Coronary artery (tissue), 2 donors: ENCODE measurements at regions not wholly inside any gene's neighbourhood (a gene's known extent, or its start where the extent isn't known, plus 50 kb on each side); places are given as distances from the start of the nearest gene placed in this dataset.

Source experiments
- DNase-seq: peaks from one replicate; pipeline ENCODE4 v3.0.0-alpha.2; 2017; ENCODE audit warnings: low spot score
- H3K27ac ChIP-seq, 2 donors: fragments of 200-600 bp; sonication (generic); one replicate each; pipeline ENCODE4 v1.5.1; 2016 to 2019
- H3K4me3 ChIP-seq: fragments of 200-600 bp; sonication (generic); 2 replicates; pipeline ENCODE4 v1.5.1; 2016; ENCODE audit warnings: mild to moderate bottlenecking, moderate library complexity
- TF ChIP-seq, protein P1 (sequence below): fragments of 200-600 bp; sonication (generic); IDR thresholded peaks from one replicate; pipeline ENCODE4 v1.5.1; 2019; ENCODE audit warnings: antibody characterized with exemption

- TF ChIP-seq, protein P1, sequence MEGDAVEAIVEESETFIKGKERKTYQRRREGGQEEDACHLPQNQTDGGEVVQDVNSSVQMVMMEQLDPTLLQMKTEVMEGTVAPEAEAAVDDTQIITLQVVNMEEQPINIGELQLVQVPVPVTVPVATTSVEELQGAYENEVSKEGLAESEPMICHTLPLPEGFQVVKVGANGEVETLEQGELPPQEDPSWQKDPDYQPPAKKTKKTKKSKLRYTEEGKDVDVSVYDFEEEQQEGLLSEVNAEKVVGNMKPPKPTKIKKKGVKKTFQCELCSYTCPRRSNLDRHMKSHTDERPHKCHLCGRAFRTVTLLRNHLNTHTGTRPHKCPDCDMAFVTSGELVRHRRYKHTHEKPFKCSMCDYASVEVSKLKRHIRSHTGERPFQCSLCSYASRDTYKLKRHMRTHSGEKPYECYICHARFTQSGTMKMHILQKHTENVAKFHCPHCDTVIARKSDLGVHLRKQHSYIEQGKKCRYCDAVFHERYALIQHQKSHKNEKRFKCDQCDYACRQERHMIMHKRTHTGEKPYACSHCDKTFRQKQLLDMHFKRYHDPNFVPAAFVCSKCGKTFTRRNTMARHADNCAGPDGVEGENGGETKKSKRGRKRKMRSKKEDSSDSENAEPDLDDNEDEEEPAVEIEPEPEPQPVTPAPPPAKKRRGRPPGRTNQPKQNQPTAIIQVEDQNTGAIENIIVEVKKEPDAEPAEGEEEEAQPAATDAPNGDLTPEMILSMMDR = no peak
- H3K4me3 ChIP-seq = no peak overlapping the region
- no peak overlapping the region for H3K27ac ChIP-seq
- DNase-seq = no peak
These were observed 594.2 kb downstream of the METTL15 start for GRCh38 chr11:28702450-28702790.

DNA sequence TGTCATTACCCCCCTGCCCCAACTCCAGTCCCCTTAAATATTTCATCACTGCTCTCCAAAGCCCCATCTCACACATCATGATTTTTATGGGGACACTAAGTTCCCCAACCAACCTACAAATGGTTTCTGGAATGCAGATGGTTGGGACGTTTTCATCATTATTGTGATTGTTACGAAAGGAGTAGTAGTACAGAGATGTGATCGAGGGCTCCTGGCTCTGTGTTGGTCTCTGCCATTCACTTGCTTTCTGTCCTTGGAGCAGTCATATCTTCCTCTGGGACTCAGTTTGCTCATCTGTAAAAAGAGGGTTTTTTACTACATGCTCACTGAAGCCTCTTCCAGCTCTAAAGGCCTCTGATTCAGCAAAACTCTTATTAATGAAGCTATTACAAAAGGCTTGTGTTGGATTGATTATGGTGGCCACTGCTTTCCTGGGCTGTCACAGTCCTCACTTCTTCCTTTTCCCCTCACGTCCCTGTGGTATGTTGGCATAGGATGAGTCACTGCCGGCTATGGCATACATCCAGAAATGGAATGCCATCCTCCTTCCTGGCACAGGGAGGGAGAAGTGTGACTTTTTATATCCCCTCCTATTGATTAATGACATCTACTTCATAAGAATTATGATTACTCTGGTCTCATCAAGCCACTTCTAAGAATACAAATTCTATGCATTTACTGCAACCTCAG, 593.7 kb downstream of the METTL15 start:
- Histone ChIP-seq H3K27ac (no peak overlapping the region), H3K4me3 (no peak overlapping the region)
- no peak for DNase-seq
- TF ChIP-seq, protein P1 = no peak

DNA sequence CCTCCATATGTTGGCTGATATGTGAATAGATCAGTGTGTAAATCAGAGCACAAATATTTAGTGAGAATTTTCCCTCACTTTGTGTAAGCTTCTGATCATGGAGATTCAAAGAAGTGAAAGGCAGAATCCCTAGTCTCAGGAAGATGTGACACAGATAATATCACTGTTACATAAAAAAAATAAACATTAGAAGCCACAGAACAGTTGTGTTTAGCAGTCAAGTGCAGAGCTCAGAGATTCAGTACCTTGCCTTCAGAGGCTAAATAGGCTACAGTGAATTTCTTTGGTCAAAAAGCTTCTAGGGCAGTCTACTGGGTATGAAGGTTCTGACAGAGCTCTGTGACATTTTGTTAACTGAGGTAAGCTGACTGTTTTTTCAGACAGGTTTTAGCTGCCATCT, 591.5 kb downstream of the METTL15 start:
- Histone ChIP-seq H3K27ac (no peak overlapping the region), H3K4me3 (no peak overlapping the region)
- TF ChIP-seq, protein P1 = no peak
- DNase-seq = no peak

GRCh38 chr11:28697920-28698827, 590.0 kb downstream of the METTL15 start:
- TF ChIP-seq, protein P1 = peak; percentile 54
- Histone ChIP-seq H3K4me3 (no peak overlapping the region), H3K27ac (no peak overlapping the region)
- DNase-seq = no peak

- H3K4me3 ChIP-seq = no peak overlapping the region
- DNase-seq = no peak
These were observed 588.4 kb downstream of the METTL15 start for GRCh38 chr11:28696591-28696990.

GRCh38 chr11:28690746-28691145, 582.6 kb downstream of the METTL15 start:
- H3K4me3 ChIP-seq = no peak overlapping the region
- TF ChIP-seq, protein P1 = no peak
- DNase-seq = no peak
- H3K27ac ChIP-seq = no peak overlapping the region

More at GRCh38 chr11:28696591-28696990, 588.4 kb downstream of the METTL15 start:
- no peak overlapping the region for H3K27ac ChIP-seq
- TF ChIP-seq, protein P1 = no peak
